NCI-H1436 treated with DMSO at 0.1 percent for 48 hours (cell line): ENCODE measurements at regions not wholly inside any gene's neighbourhood (a gene's known extent, or its start where the extent isn't known, plus 50 kb on each side); places are given as distances from the start of the nearest gene placed in this dataset.

Source experiments
- DNase-seq: peaks from one replicate; lab custom pipeline; 2025; lab: John Stamatoyannopoulos, UW

GRCh38 chr5:34505731-34506130, 150.4 kb upstream of the RAI14 start:
- no peak for DNase-seq

GRCh38 chr5:34507933-34508332, 148.2 kb upstream of the RAI14 start:
- no peak for DNase-seq

- DNase-seq, result no peak
Observed at GRCh38 chr5:34509392-34509791, 146.7 kb upstream of the RAI14 start.

- DNase-seq, result no peak
Observed at GRCh38 chr5:34510002-34510401, 146.1 kb upstream of the RAI14 start.

- DNase-seq, result no peak
Observed at GRCh38 chr5:34511063-34511462, 145.1 kb upstream of the RAI14 start.

GRCh38 chr5:34511481-34511880, 144.6 kb upstream of the RAI14 start:
- no peak for DNase-seq

- DNase-seq, result no peak
Observed at GRCh38 chr5:34511915-34512314, 144.2 kb upstream of the RAI14 start.

- no peak for DNase-seq
Observed at GRCh38 chr5:34516166-34516565, 140.0 kb upstream of the RAI14 start.

GRCh38 chr5:34516686-34517085, 139.4 kb upstream of the RAI14 start:
- no peak for DNase-seq

- DNase-seq, result no peak
Observed at GRCh38 chr5:34517249-34517648, 138.9 kb upstream of the RAI14 start.

- no peak for DNase-seq
Observed at GRCh38 chr5:34519489-34520220, 136.5 kb upstream of the RAI14 start.

GRCh38 chr5:34521628-34522290, 134.4 kb upstream of the RAI14 start:
- DNase-seq, result no peak

- no peak for DNase-seq
Observed at GRCh38 chr5:34522599-34523386, 133.3 kb upstream of the RAI14 start.

- no peak for DNase-seq
Observed at GRCh38 chr5:34523387-34523726, 132.8 kb upstream of the RAI14 start.

- DNase-seq, result no peak
Observed at GRCh38 chr5:34524123-34524522, 132.0 kb upstream of the RAI14 start.

- DNase-seq, result no peak
Observed at GRCh38 chr5:34525761-34526160, 130.4 kb upstream of the RAI14 start.

- no peak for DNase-seq
Observed at GRCh38 chr5:34526682-34527305, 129.3 kb upstream of the RAI14 start.

- DNase-seq, result no peak
Observed at GRCh38 chr5:34529581-34530331, 126.4 kb upstream of the RAI14 start.

- DNase-seq, result no peak
Observed at GRCh38 chr5:34530637-34531036, 125.5 kb upstream of the RAI14 start.

- DNase-seq, result no peak
Observed at GRCh38 chr5:34531751-34532360, 124.3 kb upstream of the RAI14 start.
